ENCODE measurements at regions not wholly inside any gene's neighbourhood (a gene's known extent, or its start where the extent isn't known, plus 50 kb on each side); places are given as distances from the start of the nearest gene placed in this dataset.

DNA sequence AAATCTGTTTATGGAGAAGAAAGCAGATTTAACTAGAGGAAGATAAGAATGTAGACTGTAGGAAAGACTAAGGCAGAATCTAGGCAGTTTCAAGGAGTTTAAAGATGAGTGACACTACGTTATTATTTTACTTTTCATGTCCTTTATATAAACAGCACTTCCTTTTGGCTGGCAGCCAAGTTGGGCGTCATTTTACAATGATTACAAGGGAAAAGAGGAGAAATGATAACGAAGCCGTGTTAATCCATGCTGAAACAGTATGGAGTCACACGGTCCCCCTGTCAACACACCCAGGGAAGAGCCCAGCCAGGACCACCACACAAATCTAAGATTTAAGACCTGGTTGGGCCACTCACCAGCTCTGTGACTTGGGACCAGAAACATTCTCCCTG is 83.7 kb upstream of the NEO1 start:
- WGBS, 2 donors = 12 to 18% methylated on average over 5 of the region's 5 CpGs
- no peak overlapping the region for H3K4me3 ChIP-seq (ENCODE audit: low read depth in 1 of 2, low read length in 2 of 2)
- no peaks in the 10 kb centered on the region for H3K27me3 ChIP-seq (ENCODE audit: control insufficient read depth in 1 of 2, insufficient read depth in 2 of 2, low read length in 2 of 2)
- peaks cover 0 to 2% of the 10 kb centered on the region in 2 donors for H3K4me1 ChIP-seq (ENCODE audit: control insufficient read depth in 2 of 2, insufficient read depth in 2 of 2, low read length in 1 of 2)
- H3K9me3 ChIP-seq (ENCODE audit: control insufficient read depth in 2 of 2, insufficient read depth in 1 of 2, low read depth in 1 of 2, low read length in 1 of 2) = no peaks in the 10 kb centered on the region
- no peak overlapping the region for H3K27ac ChIP-seq (ENCODE audit: low read depth in 2 of 2, low read length in 1 of 2)
- H3K36me3 ChIP-seq (ENCODE audit: control insufficient read depth in 2 of 2, insufficient read depth in 2 of 2, low read length in 1 of 2) = no peaks in the 10 kb centered on the region

DNA sequence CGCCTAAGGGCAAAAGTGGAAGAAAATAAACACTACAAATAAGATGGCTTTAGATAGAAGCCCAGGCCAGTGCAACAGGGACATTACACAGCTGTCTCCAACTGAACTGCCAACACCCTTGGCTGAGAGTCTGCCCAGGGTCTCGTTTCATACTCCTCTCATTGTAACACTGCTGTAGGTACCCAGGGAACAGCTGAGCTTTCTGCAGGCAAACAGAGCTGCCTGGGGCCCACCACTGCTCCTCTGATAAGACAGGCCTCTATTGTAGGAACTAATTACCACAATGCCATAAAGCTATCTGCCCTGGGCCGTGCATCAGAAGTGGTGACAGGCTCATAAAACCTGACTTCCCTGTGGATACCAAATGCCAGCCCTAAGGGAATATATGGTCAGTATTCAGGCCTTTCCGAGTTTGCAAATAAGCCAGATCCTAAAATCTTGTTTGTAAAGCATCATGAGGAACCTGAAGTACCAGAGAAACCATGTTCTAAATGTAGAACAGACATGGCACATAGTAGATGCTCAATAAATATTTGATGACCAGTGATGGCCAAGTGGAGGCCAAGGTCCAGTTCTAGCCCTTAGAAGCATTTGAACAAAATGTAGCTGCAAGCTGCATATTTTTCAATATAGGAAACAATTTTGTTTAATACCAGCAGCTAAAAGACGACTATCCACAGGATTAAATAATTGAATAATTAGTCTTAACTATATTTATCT is 84.3 kb upstream of the NEO1 start:
- Histone ChIP-seq H3K36me3 (ENCODE audit: control insufficient read depth in 2 of 2, insufficient read depth in 2 of 2, low read length in 1 of 2) (no peaks in the 10 kb centered on the region), H3K27ac (ENCODE audit: low read depth in 2 of 2, low read length in 1 of 2) (no peak overlapping the region), H3K9me3 (ENCODE audit: control insufficient read depth in 2 of 2, insufficient read depth in 1 of 2, low read depth in 1 of 2, low read length in 1 of 2) (peaks cover 0 to 3% of the 10 kb centered on the region in 2 donors), H3K4me1 (ENCODE audit: control insufficient read depth in 2 of 2, insufficient read depth in 2 of 2, low read length in 1 of 2) (peaks cover 0 to 2% of the 10 kb centered on the region in 2 donors), H3K27me3 (ENCODE audit: control insufficient read depth in 1 of 2, insufficient read depth in 2 of 2, low read length in 2 of 2) (no peaks in the 10 kb centered on the region), H3K4me3 (ENCODE audit: low read depth in 1 of 2, low read length in 2 of 2) (no peak overlapping the region)
- WGBS, 2 donors = 63 to 70% methylated on average over 5 of the region's 5 CpGs

DNA sequence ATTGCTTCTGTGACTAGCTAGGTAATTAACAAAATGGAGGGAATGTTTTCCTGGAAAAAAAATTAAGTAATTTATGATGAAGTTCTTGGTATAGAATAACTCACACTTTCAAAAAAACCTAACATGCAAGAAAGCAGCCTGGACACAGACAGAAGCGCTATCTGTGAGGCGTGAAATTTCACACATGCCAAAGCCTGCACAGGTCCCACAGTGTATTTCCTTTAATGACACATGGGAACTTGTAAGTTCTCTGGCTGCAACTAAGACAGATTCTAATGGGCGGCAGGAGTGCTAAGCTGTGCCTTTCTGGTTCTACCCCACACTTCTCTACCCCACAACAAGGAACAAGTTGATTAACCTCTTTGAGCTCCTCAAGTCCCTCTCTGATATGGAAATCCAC is 84.9 kb upstream of the NEO1 start:
- 61 to 63% methylated on average over 3 of the region's 3 CpGs for WGBS, 2 donors

GRCh38 chr15:72966641-72967040 is 85.6 kb upstream of the NEO1 start:
- 74 to 78% methylated on average over 5 of the region's 5 CpGs for WGBS, 2 donors
- H3K27ac ChIP-seq (ENCODE audit: low read depth in 2 of 2, low read length in 1 of 2) = no peak overlapping the region
- H3K4me1 ChIP-seq (ENCODE audit: control insufficient read depth in 2 of 2, insufficient read depth in 2 of 2, low read length in 1 of 2) = no peaks in the 10 kb centered on the region
- H3K9me3 ChIP-seq (ENCODE audit: control insufficient read depth in 2 of 2, insufficient read depth in 1 of 2, low read depth in 1 of 2, low read length in 1 of 2) = peaks cover 0 to 3% of the 10 kb centered on the region in 2 donors
- no peak overlapping the region for H3K4me3 ChIP-seq (ENCODE audit: low read depth in 1 of 2, low read length in 2 of 2)
- H3K27me3 ChIP-seq (ENCODE audit: control insufficient read depth in 1 of 2, insufficient read depth in 2 of 2, low read length in 2 of 2) = no peaks in the 10 kb centered on the region
- no peaks in the 10 kb centered on the region for H3K36me3 ChIP-seq (ENCODE audit: control insufficient read depth in 2 of 2, insufficient read depth in 2 of 2, low read length in 1 of 2)

More for the DNA sequence above, 84.9 kb upstream of the NEO1 start:
- Histone ChIP-seq H3K27ac (ENCODE audit: low read depth in 2 of 2, low read length in 1 of 2) (no peak overlapping the region), H3K9me3 (ENCODE audit: control insufficient read depth in 2 of 2, insufficient read depth in 1 of 2, low read depth in 1 of 2, low read length in 1 of 2) (peaks cover 0 to 3% of the 10 kb centered on the region in 2 donors), H3K4me1 (ENCODE audit: control insufficient read depth in 2 of 2, insufficient read depth in 2 of 2, low read length in 1 of 2) (peaks cover 0 to 2% of the 10 kb centered on the region in 2 donors), H3K27me3 (ENCODE audit: control insufficient read depth in 1 of 2, insufficient read depth in 2 of 2, low read length in 2 of 2) (no peaks in the 10 kb centered on the region), H3K36me3 (ENCODE audit: control insufficient read depth in 2 of 2, insufficient read depth in 2 of 2, low read length in 1 of 2) (no peaks in the 10 kb centered on the region), H3K4me3 (ENCODE audit: low read depth in 1 of 2, low read length in 2 of 2) (no peak overlapping the region)

DNA sequence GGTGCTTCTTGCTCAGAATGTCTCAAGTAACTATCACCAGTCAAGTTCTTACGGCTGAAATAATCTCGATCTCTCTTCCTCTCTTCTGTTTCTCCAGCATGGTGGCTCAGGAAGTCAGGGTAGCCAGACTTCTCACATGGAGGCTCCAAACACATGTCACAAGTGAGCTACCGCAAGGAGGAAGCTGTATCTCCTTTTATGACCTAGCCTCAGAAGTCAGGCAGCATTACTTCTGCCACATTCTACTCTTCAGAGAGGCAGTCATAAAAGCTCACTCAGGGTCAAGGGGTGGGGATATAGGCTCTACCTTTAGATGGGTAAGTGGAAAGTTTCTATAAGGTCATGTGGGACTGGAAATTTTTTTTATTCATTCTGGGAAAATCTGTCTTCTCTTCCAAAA is 86.6 kb upstream of the NEO1 start:
- H3K27ac ChIP-seq (ENCODE audit: low read depth in 2 of 2, low read length in 1 of 2) = no peak overlapping the region
- peaks cover 0 to 3% of the 10 kb centered on the region in 2 donors for H3K9me3 ChIP-seq (ENCODE audit: control insufficient read depth in 2 of 2, insufficient read depth in 1 of 2, low read depth in 1 of 2, low read length in 1 of 2)
- WGBS, 2 donors = 83 to 94% methylated on average over 3 of the region's 3 CpGs
- H3K36me3 ChIP-seq (ENCODE audit: control insufficient read depth in 2 of 2, insufficient read depth in 2 of 2, low read length in 1 of 2) = no peaks in the 10 kb centered on the region
- H3K4me3 ChIP-seq (ENCODE audit: low read depth in 1 of 2, low read length in 2 of 2) = no peak overlapping the region
- H3K4me1 ChIP-seq (ENCODE audit: control insufficient read depth in 2 of 2, insufficient read depth in 2 of 2, low read length in 1 of 2) = no peaks in the 10 kb centered on the region
- H3K27me3 ChIP-seq (ENCODE audit: control insufficient read depth in 1 of 2, insufficient read depth in 2 of 2, low read length in 2 of 2) = no peaks in the 10 kb centered on the region

DNA sequence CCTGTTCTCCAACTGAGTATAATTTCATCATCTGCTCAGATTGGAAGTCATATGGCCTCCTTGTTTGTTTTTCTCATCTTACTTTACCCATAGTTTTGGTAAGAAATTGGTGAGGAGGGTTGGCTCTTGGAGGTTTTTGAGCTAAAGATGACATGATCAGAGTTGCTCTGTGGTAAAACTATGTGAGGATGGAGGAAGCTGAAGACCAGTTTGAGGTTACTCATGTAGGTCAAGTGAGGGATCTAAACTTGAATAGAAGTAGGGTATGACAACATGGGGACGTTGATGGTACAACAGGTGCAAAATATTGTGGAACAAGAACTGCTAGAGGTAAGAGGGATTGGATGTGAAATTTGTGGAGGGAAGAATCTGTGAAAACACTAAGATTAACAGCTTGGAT is 87.7 kb upstream of the NEO1 start:
- 75 to 86% methylated on average over 1 of the region's 1 CpG for WGBS, 2 donors
- no peak overlapping the region for H3K4me3 ChIP-seq (ENCODE audit: low read depth in 1 of 2, low read length in 2 of 2)

DNA sequence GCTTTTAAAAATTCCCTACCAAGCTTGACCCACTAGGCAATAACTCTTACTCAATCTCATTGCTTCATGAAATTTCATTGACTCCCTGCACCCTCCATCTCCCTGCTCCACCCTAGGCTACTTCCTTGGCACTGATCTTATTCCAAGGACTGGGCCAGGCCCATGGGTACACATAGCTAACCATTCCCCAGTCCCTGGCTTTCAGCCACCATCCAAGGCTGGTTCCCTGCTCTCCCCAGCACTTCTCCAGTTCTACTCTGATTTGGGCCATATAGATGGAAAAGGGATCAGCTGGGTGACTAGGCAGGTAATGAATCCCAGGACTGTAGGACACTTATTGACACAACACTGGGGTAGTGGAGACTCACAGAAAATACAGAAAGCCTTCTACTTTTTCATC is 88.1 kb upstream of the NEO1 start:
- no peak overlapping the region for H3K27ac ChIP-seq (ENCODE audit: low read depth in 2 of 2, low read length in 1 of 2)
- no peaks in the 10 kb centered on the region for H3K27me3 ChIP-seq (ENCODE audit: control insufficient read depth in 1 of 2, insufficient read depth in 2 of 2, low read length in 2 of 2)
- no peak overlapping the region for H3K4me3 ChIP-seq (ENCODE audit: low read depth in 1 of 2, low read length in 2 of 2)
- H3K4me1 ChIP-seq (ENCODE audit: control insufficient read depth in 2 of 2, insufficient read depth in 2 of 2, low read length in 1 of 2) = no peaks in the 10 kb centered on the region
- no peaks in the 10 kb centered on the region for H3K36me3 ChIP-seq (ENCODE audit: control insufficient read depth in 2 of 2, insufficient read depth in 2 of 2, low read length in 1 of 2)
- peaks cover 0 to 3% of the 10 kb centered on the region in 2 donors for H3K9me3 ChIP-seq (ENCODE audit: control insufficient read depth in 2 of 2, insufficient read depth in 1 of 2, low read depth in 1 of 2, low read length in 1 of 2)

More for the DNA sequence above, 87.7 kb upstream of the NEO1 start:
- peaks cover 0 to 3% of the 10 kb centered on the region in 2 donors for H3K9me3 ChIP-seq (ENCODE audit: control insufficient read depth in 2 of 2, insufficient read depth in 1 of 2, low read depth in 1 of 2, low read length in 1 of 2)
- H3K27ac ChIP-seq (ENCODE audit: low read depth in 2 of 2, low read length in 1 of 2) = no peak overlapping the region
- H3K27me3 ChIP-seq (ENCODE audit: control insufficient read depth in 1 of 2, insufficient read depth in 2 of 2, low read length in 2 of 2) = no peaks in the 10 kb centered on the region
- H3K36me3 ChIP-seq (ENCODE audit: control insufficient read depth in 2 of 2, insufficient read depth in 2 of 2, low read length in 1 of 2) = no peaks in the 10 kb centered on the region
- H3K4me1 ChIP-seq (ENCODE audit: control insufficient read depth in 2 of 2, insufficient read depth in 2 of 2, low read length in 1 of 2) = no peaks in the 10 kb centered on the region

- no peaks in the 10 kb centered on the region for H3K36me3 ChIP-seq (ENCODE audit: control insufficient read depth in 2 of 2, insufficient read depth in 2 of 2, low read length in 1 of 2)
- H3K27ac ChIP-seq (ENCODE audit: low read depth in 2 of 2, low read length in 1 of 2) = no peak overlapping the region
- H3K4me1 ChIP-seq (ENCODE audit: control insufficient read depth in 2 of 2, insufficient read depth in 2 of 2, low read length in 1 of 2) = no peaks in the 10 kb centered on the region
- peaks cover 0 to 3% of the 10 kb centered on the region in 2 donors for H3K9me3 ChIP-seq (ENCODE audit: control insufficient read depth in 2 of 2, insufficient read depth in 1 of 2, low read depth in 1 of 2, low read length in 1 of 2)
- no peak overlapping the region for H3K4me3 ChIP-seq (ENCODE audit: low read depth in 1 of 2, low read length in 2 of 2)
- H3K27me3 ChIP-seq (ENCODE audit: control insufficient read depth in 1 of 2, insufficient read depth in 2 of 2, low read length in 2 of 2) = no peaks in the 10 kb centered on the region
- 75 to 86% methylated on average over 8 of the region's 8 CpGs for WGBS, 2 donors
Measured at GRCh38 chr15:72962054-72962702, 90.1 kb upstream of the NEO1 start.

DNA sequence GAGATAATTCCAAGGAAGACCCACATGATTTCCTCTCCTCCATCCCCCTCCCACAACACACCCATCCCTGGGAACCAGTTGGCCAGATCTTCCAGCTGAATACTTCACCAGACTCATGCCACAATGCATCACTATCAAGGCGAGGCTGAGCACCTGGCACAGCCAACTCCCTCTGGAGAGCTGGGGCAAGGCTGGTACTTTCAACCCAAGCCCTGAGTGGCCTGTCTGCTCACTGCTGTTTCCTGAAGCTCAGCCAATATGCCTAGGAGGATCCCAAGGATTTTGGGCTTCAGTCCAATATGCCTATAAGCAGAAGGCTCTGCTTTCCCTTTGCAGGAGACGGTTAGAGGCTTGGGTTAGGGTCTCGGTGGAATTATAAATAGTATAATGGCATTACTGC is 90.9 kb upstream of the NEO1 start:
- H3K27me3 ChIP-seq (ENCODE audit: control insufficient read depth in 1 of 2, insufficient read depth in 2 of 2, low read length in 2 of 2) = no peaks in the 10 kb centered on the region
- WGBS, 2 donors = 61% methylated on average over 3 of the region's 3 CpGs
- H3K27ac ChIP-seq (ENCODE audit: low read depth in 2 of 2, low read length in 1 of 2) = no peak overlapping the region
- H3K36me3 ChIP-seq (ENCODE audit: control insufficient read depth in 2 of 2, insufficient read depth in 2 of 2, low read length in 1 of 2) = no peaks in the 10 kb centered on the region
- peaks cover 0 to 3% of the 10 kb centered on the region in 2 donors for H3K9me3 ChIP-seq (ENCODE audit: control insufficient read depth in 2 of 2, insufficient read depth in 1 of 2, low read depth in 1 of 2, low read length in 1 of 2)
- no peaks in the 10 kb centered on the region for H3K4me1 ChIP-seq (ENCODE audit: control insufficient read depth in 2 of 2, insufficient read depth in 2 of 2, low read length in 1 of 2)
- H3K4me3 ChIP-seq (ENCODE audit: low read depth in 1 of 2, low read length in 2 of 2) = no peak overlapping the region

GRCh38 chr15:72958634-72959033 is 93.6 kb upstream of the NEO1 start:
- H3K4me1 ChIP-seq (ENCODE audit: control insufficient read depth in 2 of 2, insufficient read depth in 2 of 2, low read length in 1 of 2) = no peaks in the 10 kb centered on the region
- H3K27ac ChIP-seq (ENCODE audit: low read depth in 2 of 2, low read length in 1 of 2) = no peak overlapping the region
- no peak overlapping the region for H3K4me3 ChIP-seq (ENCODE audit: low read depth in 1 of 2, low read length in 2 of 2)
- H3K9me3 ChIP-seq (ENCODE audit: control insufficient read depth in 2 of 2, insufficient read depth in 1 of 2, low read depth in 1 of 2, low read length in 1 of 2) = peaks cover 0 to 3% of the 10 kb centered on the region in 2 donors
- H3K27me3 ChIP-seq (ENCODE audit: control insufficient read depth in 1 of 2, insufficient read depth in 2 of 2, low read length in 2 of 2) = no peaks in the 10 kb centered on the region
- no peaks in the 10 kb centered on the region for H3K36me3 ChIP-seq (ENCODE audit: control insufficient read depth in 2 of 2, insufficient read depth in 2 of 2, low read length in 1 of 2)
- 67 to 72% methylated on average over 3 of the region's 3 CpGs for WGBS, 2 donors

Data from esophagus (tissue), 2 donors.